ENCODE measurements at regions not wholly inside any gene's neighbourhood (a gene's known extent, or its start where the extent isn't known, plus 50 kb on each side); places are given as distances from the start of the nearest gene placed in this dataset.

DNA sequence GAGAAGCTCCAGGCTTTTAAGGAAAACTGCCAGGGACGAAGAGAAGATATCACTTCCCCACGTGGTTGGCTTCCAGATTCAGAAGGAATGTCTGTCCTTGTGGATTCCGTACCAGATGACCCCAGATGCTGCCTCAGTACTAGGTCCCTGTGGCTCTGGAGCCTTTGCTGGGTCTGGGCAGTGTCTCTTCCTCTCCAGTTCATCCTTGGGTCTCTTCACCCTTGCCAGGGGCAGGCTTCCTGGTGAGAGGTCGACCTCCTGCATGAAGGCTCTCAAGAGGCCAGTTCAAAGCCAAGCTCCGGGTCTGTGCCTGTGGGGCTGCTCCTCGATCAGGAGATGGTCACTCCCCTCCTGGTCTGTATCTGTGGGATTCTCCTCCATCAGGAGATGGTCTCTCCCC is 74.7 kb upstream of the B3GAT1 start:
- DNase-seq: no peak

- DNase-seq: no peak
Observed at GRCh38 chr11:134486106-134486505, 74.1 kb upstream of the B3GAT1 start.

- no peak for DNase-seq
Observed at GRCh38 chr11:134485316-134485715, 73.3 kb upstream of the B3GAT1 start.

GRCh38 chr11:134483857-134484256 is 71.8 kb upstream of the B3GAT1 start:
- no peak for DNase-seq

GRCh38 chr11:134483291-134483690 is 71.2 kb upstream of the B3GAT1 start:
- no peak for DNase-seq

DNA sequence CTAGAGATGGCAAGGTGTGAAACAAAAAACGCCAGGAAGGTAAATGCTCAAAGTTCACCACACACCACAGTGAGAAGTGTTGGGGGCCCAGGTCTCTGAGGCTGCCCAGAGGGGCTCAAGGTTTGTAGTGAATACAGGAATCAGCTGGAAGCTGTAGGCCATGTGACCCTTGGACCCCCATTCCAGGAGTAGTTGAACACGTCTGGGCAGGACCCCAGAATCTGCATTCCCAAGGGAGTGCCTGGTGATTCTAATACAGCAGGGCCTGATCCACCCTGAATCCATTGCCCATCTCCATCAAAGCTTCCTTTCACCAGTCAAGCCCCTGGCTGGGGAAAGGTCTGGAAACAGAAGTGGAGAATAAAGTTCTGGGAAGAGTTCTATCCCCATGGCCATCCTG is 70.8 kb upstream of the B3GAT1 start:
- no peak for DNase-seq

- no peak for DNase-seq
Observed at GRCh38 chr11:134481933-134482527, 70.0 kb upstream of the B3GAT1 start.

GRCh38 chr11:134481135-134481534 is 69.1 kb upstream of the B3GAT1 start:
- no peak for DNase-seq

DNA sequence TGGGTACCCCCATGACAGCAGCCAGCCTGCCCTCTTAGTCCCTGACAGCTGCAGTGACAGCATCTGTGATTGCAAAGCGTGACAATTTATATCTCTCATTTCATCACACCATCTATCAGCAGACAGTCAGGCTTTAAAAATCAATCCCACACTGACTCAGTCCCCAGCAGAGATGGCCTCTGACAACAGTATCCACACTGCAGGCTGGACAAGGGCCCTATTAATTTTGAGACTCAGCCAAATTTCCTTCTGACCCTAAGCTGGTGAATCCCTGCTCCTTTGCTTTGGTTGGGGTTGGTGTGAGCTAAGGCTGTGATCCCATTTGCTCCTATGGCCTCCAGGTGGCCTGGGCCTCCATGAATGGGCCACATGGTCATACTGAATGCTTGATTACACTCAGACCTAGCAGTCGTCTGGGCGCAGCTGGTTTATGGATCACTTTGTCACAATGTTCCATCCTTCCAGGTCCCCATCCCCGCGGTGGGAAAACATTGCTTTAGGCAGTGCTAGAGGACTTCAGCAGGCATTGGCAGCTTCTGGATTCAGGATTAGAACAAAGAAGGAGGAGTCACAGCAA is 68.2 kb upstream of the B3GAT1 start:
- no peak for DNase-seq

- no peak for DNase-seq
Observed at GRCh38 chr11:134479206-134480135, 67.4 kb upstream of the B3GAT1 start.

- no peak for DNase-seq
Observed at GRCh38 chr11:134478611-134479010, 66.6 kb upstream of the B3GAT1 start.

- no peak for DNase-seq
Observed at GRCh38 chr11:134478176-134478575, 66.1 kb upstream of the B3GAT1 start.

DNA sequence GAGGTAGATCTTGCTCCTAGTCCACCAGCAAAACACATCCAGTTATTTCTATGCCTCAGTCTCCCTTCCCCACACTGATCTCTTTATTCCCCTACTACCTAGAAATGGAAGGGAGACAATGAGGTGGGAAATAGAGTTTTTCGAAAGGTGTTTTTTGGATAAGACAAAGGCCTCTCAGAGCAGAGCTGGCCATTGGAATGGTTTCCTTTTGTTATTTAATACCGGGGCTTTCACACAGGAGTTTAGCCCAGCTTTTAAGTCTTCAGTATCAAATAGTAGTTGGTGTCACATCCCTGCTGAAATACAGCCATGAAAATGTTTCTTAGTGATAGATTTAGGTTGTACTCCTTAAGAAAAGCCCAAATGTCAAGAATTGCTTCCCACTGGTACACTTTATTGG is 65.4 kb upstream of the B3GAT1 start:
- DNase-seq: no peak

DNA sequence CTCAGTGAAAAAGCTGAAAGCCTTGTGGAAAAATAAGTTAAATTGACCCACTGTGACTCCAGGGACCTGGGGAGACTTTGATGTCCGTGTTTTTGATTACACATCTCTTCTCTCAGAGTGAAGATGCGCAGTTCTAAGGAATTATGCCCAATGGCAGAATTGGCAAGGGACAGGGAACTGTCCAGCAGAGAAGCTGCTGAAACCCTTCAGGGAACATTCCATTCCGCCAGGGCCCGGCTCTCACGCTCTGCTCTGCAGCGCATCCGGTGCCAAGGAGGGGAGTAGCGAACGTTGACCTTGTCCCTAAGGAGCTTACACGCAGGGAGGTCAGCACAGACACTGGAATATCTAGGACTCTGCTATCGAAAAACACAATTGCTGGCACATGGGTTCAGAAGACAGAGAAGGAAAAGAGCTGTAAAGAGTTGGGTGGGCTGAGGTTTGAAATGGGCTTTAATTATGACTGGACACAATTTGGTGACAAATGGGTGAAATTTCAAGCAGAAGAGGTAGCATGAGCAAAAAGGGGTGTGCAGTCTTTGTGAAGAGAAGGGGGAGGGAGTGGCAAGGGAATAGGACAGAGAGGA is 64.5 kb upstream of the B3GAT1 start:
- DNase-seq: peak in 2 of 4 experiments; percentile 11 to 22

- DNase-seq: no peak
Observed at GRCh38 chr11:134475951-134476350, 63.9 kb upstream of the B3GAT1 start.

GRCh38 chr11:134474942-134475341 is 62.9 kb upstream of the B3GAT1 start:
- no peak for DNase-seq

- no peak for DNase-seq
Observed at GRCh38 chr11:134474070-134474860, 62.2 kb upstream of the B3GAT1 start.

DNA sequence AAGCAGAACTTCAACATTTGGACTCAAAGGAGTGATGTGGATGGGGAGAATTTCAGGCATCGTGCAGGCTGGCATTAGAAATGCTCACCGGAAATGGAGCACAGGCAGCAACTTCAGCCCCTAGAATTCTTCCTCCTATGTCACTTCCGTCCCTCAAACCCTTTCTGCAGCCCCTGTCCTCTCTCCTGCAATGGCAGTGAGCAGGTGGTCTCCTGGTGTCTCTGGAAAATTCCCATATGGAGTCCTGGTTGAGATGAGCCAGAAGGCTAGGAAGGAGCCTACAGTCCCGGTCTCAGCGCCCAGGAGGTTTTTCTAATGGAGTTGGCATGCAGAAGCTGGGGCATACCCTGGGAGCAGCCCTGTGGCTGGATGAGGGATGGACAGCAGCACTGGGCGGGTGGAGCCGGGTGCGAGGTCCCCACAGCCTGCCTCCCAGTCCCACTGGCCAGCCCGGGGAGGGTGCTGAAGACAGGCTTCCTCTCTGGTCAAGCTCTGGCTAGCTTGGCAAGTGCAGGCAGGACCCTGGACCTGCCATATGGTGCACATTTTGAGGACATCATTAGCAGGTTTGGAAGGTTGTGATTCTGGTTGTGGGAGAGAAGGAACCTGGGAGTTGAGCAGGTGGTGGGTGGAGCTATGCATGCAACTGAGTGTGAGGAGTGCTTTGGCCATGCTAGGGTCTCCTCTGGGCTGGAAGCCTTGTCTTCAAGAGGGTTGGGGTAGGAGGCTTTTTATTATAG is 59.8 kb upstream of the B3GAT1 start:
- DNase-seq: no peak

- DNase-seq: no peak
Observed at GRCh38 chr11:134471087-134471715, 59.2 kb upstream of the B3GAT1 start.

- no peak for DNase-seq
Observed at GRCh38 chr11:134470238-134470637, 58.2 kb upstream of the B3GAT1 start.

DNA sequence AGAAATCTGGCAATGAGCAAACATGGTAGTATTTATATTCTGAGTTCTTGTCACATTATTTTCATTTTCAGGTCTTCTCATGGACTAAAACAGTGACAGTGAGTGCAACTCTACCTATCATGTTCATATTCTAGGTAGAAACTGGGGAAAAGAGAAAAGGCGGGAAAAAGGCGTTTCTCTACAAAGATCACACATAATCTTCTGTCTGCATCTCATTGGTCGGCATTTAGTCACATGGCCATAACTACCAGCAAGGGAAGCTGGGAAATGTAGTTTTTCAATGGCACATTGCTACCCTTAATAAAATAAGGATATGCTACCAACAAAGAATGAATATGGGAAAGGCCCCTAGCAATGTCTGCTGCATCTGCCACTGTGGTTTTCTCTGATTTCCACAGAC is 57.6 kb upstream of the B3GAT1 start:
- peak in 1 of 4 experiments; percentile 7 for DNase-seq

All from suppressor macrophage (primary cell).